ENCODE measurements at regions not wholly inside any gene's neighbourhood (a gene's known extent, or its start where the extent isn't known, plus 50 kb on each side); places are given as distances from the start of the nearest gene placed in this dataset.

DNA sequence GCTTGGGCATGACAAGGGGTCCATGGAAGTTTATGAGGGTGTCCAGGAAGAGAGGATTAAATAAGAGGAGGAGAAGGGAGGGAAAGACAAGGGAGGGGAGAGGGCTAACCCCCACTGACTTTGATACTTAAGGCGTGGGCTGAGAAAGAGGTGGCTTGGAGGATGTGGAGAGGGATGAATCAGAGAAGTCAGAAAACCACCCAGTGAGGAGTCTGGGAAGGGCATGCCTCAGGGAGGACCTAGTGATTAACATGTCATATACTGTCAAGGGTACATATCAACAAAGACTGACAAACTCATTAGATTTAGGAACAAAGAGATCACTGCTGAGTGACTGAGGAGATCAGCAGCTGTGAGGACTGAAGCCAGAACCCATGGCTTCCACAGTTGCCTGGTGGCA is 145.4 kb downstream of the IRX5 start:
- POLR2A ChIA-PET: interaction anchor here (0.6 kb wide), 1 partner anchor 13 kb away, joined by 3 read pairs; no protein-coding TSS in a partner anchor
- DNase-seq (ENCODE audit: low spot score): no peak
- CTCF ChIA-PET (ENCODE audit: unreplicated experiment): no interaction called here

DNA sequence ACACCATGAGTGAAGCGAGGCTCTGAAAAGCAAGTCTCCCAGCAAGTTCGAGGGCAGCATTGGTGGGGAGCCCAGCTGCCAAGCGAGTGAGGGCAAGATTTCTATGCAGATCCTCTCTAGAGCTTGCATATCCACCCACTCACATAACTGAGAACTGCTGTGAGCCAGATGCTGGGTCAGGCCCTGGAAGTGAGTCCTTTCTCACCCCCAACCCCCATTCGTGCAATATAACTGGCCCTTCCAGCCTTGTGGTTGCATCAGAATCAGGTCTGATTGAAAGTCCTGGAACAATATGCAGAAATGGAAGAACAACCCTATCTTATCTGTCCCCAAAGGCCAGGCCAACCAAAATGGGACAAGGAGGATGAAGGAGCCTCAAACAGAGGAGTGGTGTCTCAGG is 146.6 kb downstream of the IRX5 start:
- H2AFZ ChIP-seq (ENCODE audit: low read length): no peak overlapping the region
- DNase-seq (ENCODE audit: low spot score): no peak
- ChIA-PET POLR2A (no interaction called here), CTCF (ENCODE audit: unreplicated experiment) (no interaction called here)
- no peaks in the 10 kb centered on the region for H4K20me1 ChIP-seq (ENCODE audit: insufficient read depth, low read length)
- intact Hi-C loops (cut with micrococcal nuclease; ENCODE audit: unreplicated experiment): no loop called here
- TF ChIP-seq, protein P1, sequence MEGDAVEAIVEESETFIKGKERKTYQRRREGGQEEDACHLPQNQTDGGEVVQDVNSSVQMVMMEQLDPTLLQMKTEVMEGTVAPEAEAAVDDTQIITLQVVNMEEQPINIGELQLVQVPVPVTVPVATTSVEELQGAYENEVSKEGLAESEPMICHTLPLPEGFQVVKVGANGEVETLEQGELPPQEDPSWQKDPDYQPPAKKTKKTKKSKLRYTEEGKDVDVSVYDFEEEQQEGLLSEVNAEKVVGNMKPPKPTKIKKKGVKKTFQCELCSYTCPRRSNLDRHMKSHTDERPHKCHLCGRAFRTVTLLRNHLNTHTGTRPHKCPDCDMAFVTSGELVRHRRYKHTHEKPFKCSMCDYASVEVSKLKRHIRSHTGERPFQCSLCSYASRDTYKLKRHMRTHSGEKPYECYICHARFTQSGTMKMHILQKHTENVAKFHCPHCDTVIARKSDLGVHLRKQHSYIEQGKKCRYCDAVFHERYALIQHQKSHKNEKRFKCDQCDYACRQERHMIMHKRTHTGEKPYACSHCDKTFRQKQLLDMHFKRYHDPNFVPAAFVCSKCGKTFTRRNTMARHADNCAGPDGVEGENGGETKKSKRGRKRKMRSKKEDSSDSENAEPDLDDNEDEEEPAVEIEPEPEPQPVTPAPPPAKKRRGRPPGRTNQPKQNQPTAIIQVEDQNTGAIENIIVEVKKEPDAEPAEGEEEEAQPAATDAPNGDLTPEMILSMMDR (conservative IDR thresholded peaks at IDR 0.05; ENCODE audit: low read length): no peak
- TF ChIP-seq EZH2phosphoT487 (IDR thresholded peaks at IDR 0.05; ENCODE audit: borderline replicate concordance, low read depth, low read length): no peak
- no peaks in the 10 kb centered on the region for H3K36me3 ChIP-seq (ENCODE audit: insufficient read depth, low read length)
- H3K79me2 ChIP-seq (ENCODE audit: insufficient read depth, low read depth, low read length): no peaks in the 10 kb centered on the region
- H3K27ac ChIP-seq (ENCODE audit: low read depth, low read length, poor library complexity, severe bottlenecking): no peak overlapping the region
- H3K4me2 ChIP-seq (ENCODE audit: low read length): no peak overlapping the region
- H3K9me3 ChIP-seq (ENCODE audit: low read length): no peaks in the 10 kb centered on the region
- no TSS peak for BruUV-seq (replicated peaks)
- no peaks in the 10 kb centered on the region for H3K4me1 ChIP-seq (ENCODE audit: insufficient read depth, low read length, poor library complexity, severe bottlenecking)
- no peaks in the 10 kb centered on the region for H3K9me2 ChIP-seq (ENCODE audit: insufficient read depth, low read length)
- no peak overlapping the region for H3K4me3 ChIP-seq (ENCODE audit: low read depth, low read length, poor library complexity, severe bottlenecking)

More for the DNA sequence above, 145.4 kb downstream of the IRX5 start:
- Histone ChIP-seq H3K27ac (ENCODE audit: low read depth, low read length, poor library complexity, severe bottlenecking) (no peak overlapping the region), H3K9me2 (ENCODE audit: insufficient read depth, low read length) (no peaks in the 10 kb centered on the region), H3K4me1 (ENCODE audit: insufficient read depth, low read length, poor library complexity, severe bottlenecking) (no peaks in the 10 kb centered on the region), H3K4me3 (ENCODE audit: low read depth, low read length, poor library complexity, severe bottlenecking) (no peak overlapping the region), H3K9me3 (ENCODE audit: low read length) (no peaks in the 10 kb centered on the region), H3K79me2 (ENCODE audit: insufficient read depth, low read depth, low read length) (no peaks in the 10 kb centered on the region), H3K4me2 (ENCODE audit: low read length) (no peak overlapping the region), H4K20me1 (ENCODE audit: insufficient read depth, low read length) (no peaks in the 10 kb centered on the region), H2AFZ (ENCODE audit: low read length) (no peak overlapping the region), H3K36me3 (ENCODE audit: insufficient read depth, low read length) (no peaks in the 10 kb centered on the region)
- no peak for TF ChIP-seq EZH2phosphoT487 (IDR thresholded peaks at IDR 0.05; ENCODE audit: borderline replicate concordance, low read depth, low read length)
- TF ChIP-seq, protein P1 (conservative IDR thresholded peaks at IDR 0.05; ENCODE audit: low read length): no peak
- intact Hi-C loops (cut with micrococcal nuclease; ENCODE audit: unreplicated experiment): no loop called here
- no TSS peak for BruUV-seq (replicated peaks)

- ChIA-PET CTCF (ENCODE audit: unreplicated experiment) (no interaction called here), POLR2A (no interaction called here)
- H3K36me3 ChIP-seq (ENCODE audit: insufficient read depth, low read length): no peaks in the 10 kb centered on the region
- no peaks in the 10 kb centered on the region for H3K79me2 ChIP-seq (ENCODE audit: insufficient read depth, low read depth, low read length)
- H3K4me1 ChIP-seq (ENCODE audit: insufficient read depth, low read length, poor library complexity, severe bottlenecking): no peaks in the 10 kb centered on the region
- no peak overlapping the region for H3K4me3 ChIP-seq (ENCODE audit: low read depth, low read length, poor library complexity, severe bottlenecking)
- H2AFZ ChIP-seq (ENCODE audit: low read length): no peak overlapping the region
- intact Hi-C loops (cut with micrococcal nuclease; ENCODE audit: unreplicated experiment): no loop called here
- no peaks in the 10 kb centered on the region for H3K9me2 ChIP-seq (ENCODE audit: insufficient read depth, low read length)
- no peak overlapping the region for H3K27ac ChIP-seq (ENCODE audit: low read depth, low read length, poor library complexity, severe bottlenecking)
- TF ChIP-seq, protein P1 (conservative IDR thresholded peaks at IDR 0.05; ENCODE audit: low read length): no peak
- TF ChIP-seq EZH2phosphoT487 (IDR thresholded peaks at IDR 0.05; ENCODE audit: borderline replicate concordance, low read depth, low read length): no peak
- H3K9me3 ChIP-seq (ENCODE audit: low read length): no peaks in the 10 kb centered on the region
- H4K20me1 ChIP-seq (ENCODE audit: insufficient read depth, low read length): no peaks in the 10 kb centered on the region
- no peak for DNase-seq (ENCODE audit: low spot score)
- H3K4me2 ChIP-seq (ENCODE audit: low read length): no peak overlapping the region
- no TSS peak for BruUV-seq (replicated peaks)
Observed at GRCh38 chr16:55078153-55078552, 147.5 kb downstream of the IRX5 start.
